WTC11 (cell line): ENCODE measurements at regions not wholly inside any gene's neighbourhood (a gene's known extent, or its start where the extent isn't known, plus 50 kb on each side); places are given as distances from the start of the nearest gene placed in this dataset.
A peak's percentile ranks its signal among the peaks of the same experiment; 100 is the strongest.

Experiments
- ATAC-seq: fragments of 200-7000 bp; cut with Tn5 transposase; 2 replicates; pipeline ENCODE4 v1.10.0; 2021; ENCODE audit warnings: mild to moderate bottlenecking, moderate library complexity
- CTCF ChIA-PET: fragments of 300-600 bp; sonication (Branson Sonifier 250); formaldehyde crosslinking; loops from one replicate; lab custom pipeline; 2021; ENCODE audit warnings: antibody characterized with exemption; lab: Charles Lee
- POLR2A ChIA-PET: fragments of 350-600 bp; sonication (Branson Sonifier 250); formaldehyde crosslinking; loops from one replicate; lab custom pipeline; 2021; ENCODE audit warnings: antibody characterized with exemption; lab: Charles Lee
- DNase-seq: peaks from one replicate; pipeline ENCODE4 v3.0.0; 2021; ENCODE audit warnings: low spot score
- H3K27ac Mint-ChIP-seq: 2 replicates; pipeline ENCODE4 v1.8.0; 2021; ENCODE audit warnings: mixed read lengths
- H3K27me3 Mint-ChIP-seq: 2 replicates; pipeline ENCODE4 v1.8.0; 2021; ENCODE audit warnings: low read depth, mild to moderate bottlenecking, moderate library complexity, mixed read lengths
- H3K36me3 Mint-ChIP-seq: 2 replicates; pipeline ENCODE4 v1.8.0; 2021; ENCODE audit warnings: mixed read lengths
- H3K4me1 Mint-ChIP-seq: 2 replicates; pipeline ENCODE4 v1.8.0; 2022; ENCODE audit warnings: mixed read lengths
- H3K4me3 Mint-ChIP-seq: 2 replicates; pipeline ENCODE4 v1.8.0; 2021; ENCODE audit warnings: mild to moderate bottlenecking, moderate library complexity, mixed read lengths
- H3K9me3 Mint-ChIP-seq: 2 replicates; pipeline ENCODE4 v1.8.0; 2021; ENCODE audit warnings: mixed read lengths
- ARID4B ChIP-seq: sonication (generic); formaldehyde crosslinking; IDR thresholded peaks from 2 replicates; pipeline ENCODE4 v1.8.0; 2023; ENCODE audit warnings: missing genetic modification reagents, mild to moderate bottlenecking, borderline replicate concordance
- CREB1 ChIP-seq: sonication (generic); formaldehyde crosslinking; IDR thresholded peaks from 2 replicates; pipeline ENCODE4 v1.8.0; 2023; ENCODE audit warnings: mild to moderate bottlenecking, missing genetic modification reagents
- GRHL2 ChIP-seq: fragments of 250-450 bp; sonication (Bioruptor Pico); IDR thresholded peaks from 2 replicates; pipeline ENCODE4 v1.8.0; 2022; ENCODE audit warnings: mild to moderate bottlenecking, moderate library complexity; ENCODE audit not compliant: insufficient replicate concordance, severe bottlenecking
- IRF2 ChIP-seq: sonication (generic); formaldehyde crosslinking; IDR thresholded peaks from 2 replicates; pipeline ENCODE4 v1.8.0; 2022; ENCODE audit warnings: low read depth, missing genetic modification reagents, borderline replicate concordance
- MXD4 ChIP-seq: fragments of 250-450 bp; sonication (Bioruptor Pico); IDR thresholded peaks from 2 replicates; pipeline ENCODE4 v1.8.0; 2021; ENCODE audit warnings: mild to moderate bottlenecking, moderate library complexity, borderline replicate concordance
- NFATC4 ChIP-seq: fragments of 250-450 bp; sonication (Bioruptor Pico); IDR thresholded peaks from 2 replicates; pipeline ENCODE4 v1.9.0; 2021; ENCODE audit warnings: mild to moderate bottlenecking
- NFE2L1 ChIP-seq: sonication (generic); formaldehyde crosslinking; IDR thresholded peaks from 2 replicates; pipeline ENCODE4 v1.8.1; 2023; ENCODE audit warnings: missing genetic modification reagents
- OVOL2 ChIP-seq: fragments of 250-450 bp; sonication (Bioruptor Pico); IDR thresholded peaks from 2 replicates; pipeline ENCODE4 v1.9.0; 2021; ENCODE audit warnings: mild to moderate bottlenecking, borderline replicate concordance
- PREB ChIP-seq: sonication (generic); formaldehyde crosslinking; IDR thresholded peaks from 2 replicates; pipeline ENCODE4 v1.8.1; 2022; ENCODE audit warnings: mild to moderate bottlenecking, missing genetic modification reagents, moderate library complexity, borderline replicate concordance
- RELA ChIP-seq: sonication (generic); formaldehyde crosslinking; IDR thresholded peaks from 2 replicates; pipeline ENCODE4 v1.8.1; 2022; ENCODE audit warnings: missing genetic modification reagents, mild to moderate bottlenecking, borderline replicate concordance
- SOX15 ChIP-seq: fragments of 250-450 bp; sonication (Bioruptor Pico); IDR thresholded peaks from 2 replicates; pipeline ENCODE4 v1.9.0; 2021; ENCODE audit warnings: mild to moderate bottlenecking
- SP1 ChIP-seq: sonication (generic); formaldehyde crosslinking; conservative IDR thresholded peaks from 2 replicates; pipeline ENCODE4 v1.8.1; 2022; ENCODE audit warnings: missing genetic modification reagents
- STAT6 ChIP-seq: sonication (generic); formaldehyde crosslinking; conservative IDR thresholded peaks from 2 replicates; pipeline ENCODE4 v1.8.1; 2023; ENCODE audit warnings: mild to moderate bottlenecking, low read depth, missing genetic modification reagents, moderate library complexity
- ZSCAN18 ChIP-seq: fragments of 250-450 bp; sonication (Bioruptor Pico); IDR thresholded peaks from 2 replicates; pipeline ENCODE4 v2.1.2; 2022; ENCODE audit warnings: mild to moderate bottlenecking, moderate library complexity
- TF ChIP-seq, protein P1 (sequence below): fragments of 250-450 bp; sonication (Bioruptor Pico); IDR thresholded peaks from 2 replicates; pipeline ENCODE4 v1.9.0; 2021; ENCODE audit warnings: mild to moderate bottlenecking
- TF ChIP-seq, protein P2 (sequence below): sonication (generic); formaldehyde crosslinking; IDR thresholded peaks from 2 replicates; pipeline ENCODE4 v1.8.0; 2023; ENCODE audit warnings: mild to moderate bottlenecking, missing genetic modification reagents

DNA sequence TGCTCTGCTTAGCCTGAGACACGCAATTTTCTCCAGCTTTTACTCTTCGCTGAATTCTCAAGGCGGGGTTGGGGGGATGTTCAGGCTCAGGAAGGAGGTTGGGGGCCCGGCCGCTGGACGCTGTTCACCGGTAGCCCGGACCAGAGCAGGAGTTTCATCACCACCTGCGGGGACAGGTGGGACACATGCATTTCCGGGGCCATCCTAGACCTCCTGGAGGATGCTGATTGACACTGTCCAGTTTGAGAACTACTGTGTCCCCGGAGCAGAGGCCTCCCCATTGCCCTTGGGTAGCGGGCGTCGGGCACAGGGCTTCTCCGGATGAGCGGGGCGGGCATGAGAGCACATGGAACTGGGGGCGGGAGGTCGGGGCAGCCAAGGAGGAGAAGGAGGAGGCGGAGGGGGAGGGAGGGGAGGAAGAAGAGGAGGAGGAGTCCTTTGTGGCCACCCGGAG lies 144.0 kb upstream of the GRK3 start:
- DNase-seq (no peak), ATAC-seq (no peak; the same call in 1 of the 2 replicates)
- Mint-ChIP-seq H3K4me3 (peak overlapping the region; percentile 53), H3K27me3 (peaks cover 52% of the 10 kb centered on the region), H3K4me1 (peaks cover 16% of the 10 kb centered on the region), H3K27ac (no peak overlapping the region)
- CTCF ChIA-PET, result interaction anchor here (1.1 kb wide), 1 partner anchor 28 kb away, joined by 3 read pairs; no protein-coding TSS in a partner anchor
- POLR2A ChIA-PET, result no interaction called here
- TF ChIP-seq CREB1 (CRISPR knock-in tag) (no peak), ARID4B (CRISPR knock-in tag) (no peak), MXD4 (no peak), STAT6 (CRISPR knock-in tag) (no peak), SOX15 (CRISPR knock-in tag) (no peak), RELA (CRISPR knock-in tag) (no peak), IRF2 (CRISPR knock-in tag) (no peak), NFATC4 (no peak), SP1 (CRISPR knock-in tag) (no peak), NFE2L1 (CRISPR knock-in tag) (no peak), PREB (no peak), ZSCAN18 (CRISPR knock-in tag) (no peak), OVOL2 (no peak), GRHL2 (no peak)
- TF ChIP-seq, protein P1, sequence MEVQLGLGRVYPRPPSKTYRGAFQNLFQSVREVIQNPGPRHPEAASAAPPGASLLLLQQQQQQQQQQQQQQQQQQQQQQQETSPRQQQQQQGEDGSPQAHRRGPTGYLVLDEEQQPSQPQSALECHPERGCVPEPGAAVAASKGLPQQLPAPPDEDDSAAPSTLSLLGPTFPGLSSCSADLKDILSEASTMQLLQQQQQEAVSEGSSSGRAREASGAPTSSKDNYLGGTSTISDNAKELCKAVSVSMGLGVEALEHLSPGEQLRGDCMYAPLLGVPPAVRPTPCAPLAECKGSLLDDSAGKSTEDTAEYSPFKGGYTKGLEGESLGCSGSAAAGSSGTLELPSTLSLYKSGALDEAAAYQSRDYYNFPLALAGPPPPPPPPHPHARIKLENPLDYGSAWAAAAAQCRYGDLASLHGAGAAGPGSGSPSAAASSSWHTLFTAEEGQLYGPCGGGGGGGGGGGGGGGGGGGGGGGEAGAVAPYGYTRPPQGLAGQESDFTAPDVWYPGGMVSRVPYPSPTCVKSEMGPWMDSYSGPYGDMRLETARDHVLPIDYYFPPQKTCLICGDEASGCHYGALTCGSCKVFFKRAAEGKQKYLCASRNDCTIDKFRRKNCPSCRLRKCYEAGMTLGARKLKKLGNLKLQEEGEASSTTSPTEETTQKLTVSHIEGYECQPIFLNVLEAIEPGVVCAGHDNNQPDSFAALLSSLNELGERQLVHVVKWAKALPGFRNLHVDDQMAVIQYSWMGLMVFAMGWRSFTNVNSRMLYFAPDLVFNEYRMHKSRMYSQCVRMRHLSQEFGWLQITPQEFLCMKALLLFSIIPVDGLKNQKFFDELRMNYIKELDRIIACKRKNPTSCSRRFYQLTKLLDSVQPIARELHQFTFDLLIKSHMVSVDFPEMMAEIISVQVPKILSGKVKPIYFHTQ (CRISPR knock-in tag), result no peak
- TF ChIP-seq, protein P2, sequence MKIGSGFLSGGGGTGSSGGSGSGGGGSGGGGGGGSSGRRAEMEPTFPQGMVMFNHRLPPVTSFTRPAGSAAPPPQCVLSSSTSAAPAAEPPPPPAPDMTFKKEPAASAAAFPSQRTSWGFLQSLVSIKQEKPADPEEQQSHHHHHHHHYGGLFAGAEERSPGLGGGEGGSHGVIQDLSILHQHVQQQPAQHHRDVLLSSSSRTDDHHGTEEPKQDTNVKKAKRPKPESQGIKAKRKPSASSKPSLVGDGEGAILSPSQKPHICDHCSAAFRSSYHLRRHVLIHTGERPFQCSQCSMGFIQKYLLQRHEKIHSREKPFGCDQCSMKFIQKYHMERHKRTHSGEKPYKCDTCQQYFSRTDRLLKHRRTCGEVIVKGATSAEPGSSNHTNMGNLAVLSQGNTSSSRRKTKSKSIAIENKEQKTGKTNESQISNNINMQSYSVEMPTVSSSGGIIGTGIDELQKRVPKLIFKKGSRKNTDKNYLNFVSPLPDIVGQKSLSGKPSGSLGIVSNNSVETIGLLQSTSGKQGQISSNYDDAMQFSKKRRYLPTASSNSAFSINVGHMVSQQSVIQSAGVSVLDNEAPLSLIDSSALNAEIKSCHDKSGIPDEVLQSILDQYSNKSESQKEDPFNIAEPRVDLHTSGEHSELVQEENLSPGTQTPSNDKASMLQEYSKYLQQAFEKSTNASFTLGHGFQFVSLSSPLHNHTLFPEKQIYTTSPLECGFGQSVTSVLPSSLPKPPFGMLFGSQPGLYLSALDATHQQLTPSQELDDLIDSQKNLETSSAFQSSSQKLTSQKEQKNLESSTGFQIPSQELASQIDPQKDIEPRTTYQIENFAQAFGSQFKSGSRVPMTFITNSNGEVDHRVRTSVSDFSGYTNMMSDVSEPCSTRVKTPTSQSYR (CRISPR knock-in tag), result no peak
- TF ChIP-seq, all 79 proteins: peak for 0
- Mint-ChIP-seq H3K9me3 (no peaks in the 10 kb centered on the region), H3K36me3 (no peaks in the 10 kb centered on the region)
